ENCODE measurements at regions not wholly inside any gene's neighbourhood (a gene's known extent, or its start where the extent isn't known, plus 50 kb on each side); places are given as distances from the start of the nearest gene placed in this dataset.

DNA sequence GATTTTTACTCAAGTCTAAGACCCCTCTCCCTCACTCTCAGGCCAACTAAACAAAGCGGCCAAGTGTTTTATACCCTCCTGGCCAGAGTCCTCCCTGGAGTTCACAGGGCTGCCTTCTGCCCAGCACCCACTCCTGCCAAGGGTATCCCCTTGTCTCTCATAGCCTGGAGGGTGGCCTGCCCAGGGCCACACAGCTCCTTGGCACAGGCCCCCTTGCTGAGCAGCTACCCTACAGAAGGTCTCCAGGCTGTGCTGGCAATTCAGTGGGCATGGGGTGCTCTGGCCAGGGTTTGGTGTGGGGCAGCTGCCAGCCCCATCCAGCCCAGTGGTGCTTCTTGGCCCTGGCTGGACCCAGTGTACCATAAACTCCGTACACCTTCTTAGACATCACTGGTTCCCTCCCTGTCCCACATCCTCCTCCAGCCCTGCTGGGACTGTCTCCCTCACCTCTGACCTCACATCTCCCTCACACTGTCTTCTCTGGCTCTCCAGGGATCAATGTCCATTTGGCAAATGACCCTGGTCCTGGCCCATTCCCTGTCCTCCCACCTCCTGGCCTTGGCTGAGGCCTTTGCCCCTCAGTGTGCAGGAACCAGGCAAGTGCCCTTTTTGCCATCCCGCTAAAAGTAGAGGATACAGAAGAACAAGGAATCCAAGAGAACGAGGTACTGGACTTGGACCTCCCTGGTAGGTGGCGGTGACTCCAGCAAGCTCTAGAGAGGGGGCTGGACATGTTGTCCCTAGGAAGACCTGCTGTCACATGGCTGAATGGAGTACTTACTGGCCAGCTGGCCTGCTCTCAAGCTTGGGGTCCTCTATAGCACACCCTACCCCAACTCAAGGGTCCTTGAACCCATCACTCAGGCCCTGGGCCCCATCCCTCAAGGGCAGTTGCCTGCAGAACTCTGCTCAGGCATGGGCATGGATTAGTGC, 50.0 kb upstream of the TRPM1 start:
- TF ChIP-seq, protein P1, sequence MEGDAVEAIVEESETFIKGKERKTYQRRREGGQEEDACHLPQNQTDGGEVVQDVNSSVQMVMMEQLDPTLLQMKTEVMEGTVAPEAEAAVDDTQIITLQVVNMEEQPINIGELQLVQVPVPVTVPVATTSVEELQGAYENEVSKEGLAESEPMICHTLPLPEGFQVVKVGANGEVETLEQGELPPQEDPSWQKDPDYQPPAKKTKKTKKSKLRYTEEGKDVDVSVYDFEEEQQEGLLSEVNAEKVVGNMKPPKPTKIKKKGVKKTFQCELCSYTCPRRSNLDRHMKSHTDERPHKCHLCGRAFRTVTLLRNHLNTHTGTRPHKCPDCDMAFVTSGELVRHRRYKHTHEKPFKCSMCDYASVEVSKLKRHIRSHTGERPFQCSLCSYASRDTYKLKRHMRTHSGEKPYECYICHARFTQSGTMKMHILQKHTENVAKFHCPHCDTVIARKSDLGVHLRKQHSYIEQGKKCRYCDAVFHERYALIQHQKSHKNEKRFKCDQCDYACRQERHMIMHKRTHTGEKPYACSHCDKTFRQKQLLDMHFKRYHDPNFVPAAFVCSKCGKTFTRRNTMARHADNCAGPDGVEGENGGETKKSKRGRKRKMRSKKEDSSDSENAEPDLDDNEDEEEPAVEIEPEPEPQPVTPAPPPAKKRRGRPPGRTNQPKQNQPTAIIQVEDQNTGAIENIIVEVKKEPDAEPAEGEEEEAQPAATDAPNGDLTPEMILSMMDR (IDR thresholded peaks at IDR 0.05), result no peak
- no peak for TF ChIP-seq POLR2A (IDR thresholded peaks at IDR 0.05)
- no peaks in the 10 kb centered on the region for H3K36me3 ChIP-seq
- H3K4me3 ChIP-seq, result no peak overlapping the region
- no peak overlapping the region for H3K27ac ChIP-seq
- DNase-seq, result no peak
- H3K4me1 ChIP-seq, result no peaks in the 10 kb centered on the region
- intact Hi-C loops (cut with DNase I; ENCODE audit: low total_unique reads), result no loop called here
- H3K9me3 ChIP-seq, result no peaks in the 10 kb centered on the region
- H3K27me3 ChIP-seq, result no peaks in the 10 kb centered on the region

DNA sequence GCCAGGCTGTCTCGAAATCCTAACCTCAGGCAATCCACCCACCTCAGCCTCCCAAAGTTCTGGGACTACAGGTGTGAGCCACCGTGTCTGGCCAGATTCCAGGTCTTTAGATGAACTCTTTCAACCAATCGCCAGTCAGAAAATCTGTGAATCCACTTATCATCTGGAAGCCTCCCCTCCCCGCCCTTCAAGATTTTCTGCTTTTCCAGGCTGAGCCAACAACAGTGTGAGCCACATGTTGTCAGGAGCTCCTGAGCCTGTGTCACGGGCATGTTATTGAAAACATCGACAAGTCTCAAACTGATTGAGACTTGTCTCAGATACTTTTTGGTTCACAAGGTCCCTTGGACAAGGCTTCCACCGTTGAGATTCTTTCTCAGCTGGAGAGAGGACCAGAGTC, 52.0 kb upstream of the TRPM1 start:
- TF ChIP-seq, protein P1 (IDR thresholded peaks at IDR 0.05), result no peak
- no peak for TF ChIP-seq POLR2A (IDR thresholded peaks at IDR 0.05)
- DNase-seq, result no peak
- intact Hi-C loops (cut with DNase I; ENCODE audit: low total_unique reads), result no loop called here
- Histone ChIP-seq H3K4me1 (no peaks in the 10 kb centered on the region), H3K36me3 (no peaks in the 10 kb centered on the region), H3K27me3 (no peaks in the 10 kb centered on the region), H3K27ac (no peak overlapping the region), H3K9me3 (no peaks in the 10 kb centered on the region), H3K4me3 (no peak overlapping the region)

DNA sequence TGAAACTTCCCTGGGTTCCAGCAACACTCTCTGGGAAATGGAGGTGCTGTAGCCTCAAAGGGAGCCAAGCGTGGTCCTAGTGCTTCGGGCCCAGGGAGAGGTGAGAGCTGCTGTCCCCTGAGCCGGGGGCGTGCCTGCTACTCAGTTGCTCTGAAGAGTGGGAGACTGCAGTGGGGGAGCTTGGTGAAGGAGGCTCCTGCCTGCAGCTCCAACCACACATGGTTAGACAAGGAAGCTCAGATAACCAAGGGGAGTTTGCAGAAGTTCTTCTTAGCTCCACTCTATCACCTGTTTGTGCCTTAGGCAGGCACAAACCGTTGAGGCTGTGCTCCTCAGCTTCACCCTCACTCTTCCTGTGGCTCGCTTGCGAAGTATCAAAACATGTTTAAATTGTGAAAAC, 53.6 kb upstream of the TRPM1 start:
- Histone ChIP-seq H3K4me1 (no peaks in the 10 kb centered on the region), H3K27me3 (no peaks in the 10 kb centered on the region), H3K9me3 (no peaks in the 10 kb centered on the region), H3K36me3 (no peaks in the 10 kb centered on the region), H3K4me3 (no peak overlapping the region), H3K27ac (no peak overlapping the region)
- no peak for TF ChIP-seq POLR2A (IDR thresholded peaks at IDR 0.05)
- TF ChIP-seq, protein P1 (IDR thresholded peaks at IDR 0.05), result no peak
- intact Hi-C loops (cut with DNase I; ENCODE audit: low total_unique reads), result no loop called here
- no peak for DNase-seq

DNA sequence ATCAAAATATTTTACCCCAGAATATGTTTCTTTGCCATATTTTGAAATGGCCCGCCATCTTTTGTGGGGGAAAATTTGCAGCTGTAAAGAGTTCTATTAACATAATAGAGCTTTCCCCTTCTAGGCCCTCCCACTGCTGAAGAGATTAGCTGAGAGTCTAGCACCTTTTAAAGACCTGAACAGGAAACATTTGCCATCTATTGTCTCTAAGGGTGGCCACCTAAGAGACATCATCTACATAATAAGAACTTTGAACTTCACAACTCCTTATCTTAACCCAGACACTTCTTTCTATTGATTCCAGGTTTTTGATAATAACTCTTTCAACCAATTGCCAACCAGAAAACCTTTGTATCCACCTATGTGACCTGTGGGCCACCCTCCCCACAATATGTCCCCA, 54.7 kb upstream of the TRPM1 start:
- no peak overlapping the region for H3K27ac ChIP-seq
- H3K9me3 ChIP-seq, result no peaks in the 10 kb centered on the region
- TF ChIP-seq POLR2A (IDR thresholded peaks at IDR 0.05), result no peak
- TF ChIP-seq, protein P1 (IDR thresholded peaks at IDR 0.05), result no peak
- no peaks in the 10 kb centered on the region for H3K4me1 ChIP-seq
- H3K36me3 ChIP-seq, result no peaks in the 10 kb centered on the region
- no peak for DNase-seq
- intact Hi-C loops (cut with DNase I; ENCODE audit: low total_unique reads), result no loop called here
- no peaks in the 10 kb centered on the region for H3K27me3 ChIP-seq
- H3K4me3 ChIP-seq, result no peak overlapping the region

DNA sequence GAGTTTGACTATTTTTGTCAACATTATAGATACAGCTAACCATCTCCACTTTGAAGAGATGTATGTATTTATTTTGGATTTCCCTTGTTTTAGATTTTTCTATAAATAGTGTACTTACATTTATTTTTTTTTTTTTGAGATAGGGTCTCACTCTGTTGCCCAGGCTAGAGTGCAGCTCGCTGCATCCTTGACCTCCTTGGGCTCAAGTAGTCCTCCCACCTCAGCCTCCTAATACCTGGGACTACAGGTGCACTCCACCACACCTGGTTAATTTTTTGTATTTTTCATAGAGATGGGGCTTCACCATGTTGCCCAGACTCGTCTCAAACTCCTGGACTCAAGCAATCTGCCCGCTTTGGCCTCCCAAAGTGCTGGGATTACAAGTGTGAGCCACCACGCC, 55.3 kb upstream of the TRPM1 start:
- TF ChIP-seq, protein P1 (IDR thresholded peaks at IDR 0.05), result no peak
- TF ChIP-seq POLR2A (IDR thresholded peaks at IDR 0.05), result no peak
- Histone ChIP-seq H3K27ac (no peak overlapping the region), H3K36me3 (no peaks in the 10 kb centered on the region), H3K9me3 (no peaks in the 10 kb centered on the region), H3K4me1 (no peaks in the 10 kb centered on the region), H3K4me3 (no peak overlapping the region), H3K27me3 (no peaks in the 10 kb centered on the region)
- intact Hi-C loops (cut with DNase I; ENCODE audit: low total_unique reads), result no loop called here
- no peak for DNase-seq
